Neutrophil (primary cell): ENCODE measurements at regions not wholly inside any gene's neighbourhood (a gene's known extent, or its start where the extent isn't known, plus 50 kb on each side); places are given as distances from the start of the nearest gene placed in this dataset.

Source experiments
- H3K27ac ChIP-seq: fragments of 200-600 bp; sonication (generic); 2 replicates; pipeline ENCODE4 v1.5.1; 2016; ENCODE audit warnings: mild to moderate bottlenecking, moderate library complexity
- H3K27me3 ChIP-seq: fragments of 200-600 bp; sonication (generic); 2 replicates; pipeline ENCODE4 v1.6.0; 2016; ENCODE audit warnings: mild to moderate bottlenecking
- H3K36me3 ChIP-seq: fragments of 200-600 bp; sonication (generic); 2 replicates; pipeline ENCODE4 v1.5.1; 2017
- H3K4me1 ChIP-seq, 2 experiments: fragments of 200-600 bp in 1 of 2; sonication (generic) in 1 of 2; 1 replicate in 1 of 2; 2 replicates in 1 of 2; pipeline versions ENCODE4 v1.5.1 to v1.6.1; 2013 to 2016; ENCODE audit warnings: low read depth in 1 of 2, low read length in 1 of 2, mild to moderate bottlenecking in 1 of 2, moderate library complexity in 1 of 2; ENCODE audit not compliant: control insufficient read depth in 1 of 2, insufficient read depth in 1 of 2
- H3K4me3 ChIP-seq, 2 experiments: fragments of 200-600 bp in 1 of 2; sonication (generic) in 1 of 2; 1 replicate in 1 of 2; 2 replicates in 1 of 2; pipeline ENCODE4 v1.5.1; 2013 to 2016; ENCODE audit warnings: low read depth in 1 of 2, low read length in 1 of 2, mild to moderate bottlenecking in 1 of 2, moderate library complexity in 1 of 2
- H3K9me3 ChIP-seq: fragments of 200-600 bp; sonication (generic); 2 replicates; pipeline ENCODE4 v1.5.1; 2016
- CTCF ChIP-seq: fragments of 200-600 bp; sonication (generic); IDR thresholded peaks from 2 replicates; pipeline ENCODE4 v1.5.1; 2016; ENCODE audit warnings: antibody characterized with exemption

- Histone ChIP-seq H3K9me3 (no peaks in the 10 kb centered on the region), H3K27me3 (no peaks in the 10 kb centered on the region), H3K4me3 (no peak overlapping the region), H3K4me1 (no peaks in the 10 kb centered on the region), H3K36me3 (no peaks in the 10 kb centered on the region), H3K27ac (no peak overlapping the region)
- no peak for TF ChIP-seq CTCF
These were observed 127.3 kb upstream of the SRD5A2 start for GRCh38 chr2:31707992-31708391.

GRCh38 chr2:31704561-31705212, 123.9 kb upstream of the SRD5A2 start:
- no peaks in the 10 kb centered on the region for H3K27me3 ChIP-seq
- no peak overlapping the region for H3K27ac ChIP-seq
- TF ChIP-seq CTCF: no peak
- H3K4me1 ChIP-seq: no peaks in the 10 kb centered on the region
- no peaks in the 10 kb centered on the region for H3K9me3 ChIP-seq
- no peak overlapping the region for H3K4me3 ChIP-seq
- H3K36me3 ChIP-seq: no peaks in the 10 kb centered on the region

- Histone ChIP-seq H3K4me3 (no peak overlapping the region), H3K9me3 (no peaks in the 10 kb centered on the region), H3K36me3 (no peaks in the 10 kb centered on the region), H3K27me3 (no peaks in the 10 kb centered on the region), H3K27ac (no peak overlapping the region), H3K4me1 (no peaks in the 10 kb centered on the region)
- TF ChIP-seq CTCF: no peak
These were observed 122.5 kb upstream of the SRD5A2 start for GRCh38 chr2:31703253-31703652.

GRCh38 chr2:31698722-31699121, 118.0 kb upstream of the SRD5A2 start:
- no peaks in the 10 kb centered on the region for H3K4me1 ChIP-seq
- no peaks in the 10 kb centered on the region for H3K36me3 ChIP-seq
- H3K9me3 ChIP-seq: peaks cover 10% of the 10 kb centered on the region
- H3K4me3 ChIP-seq: no peak overlapping the region
- TF ChIP-seq CTCF: no peak
- H3K27ac ChIP-seq: no peak overlapping the region
- H3K27me3 ChIP-seq: no peaks in the 10 kb centered on the region

- Histone ChIP-seq H3K27ac (no peak overlapping the region), H3K4me1 (no peaks in the 10 kb centered on the region), H3K4me3 (no peak overlapping the region), H3K27me3 (no peaks in the 10 kb centered on the region), H3K9me3 (peaks cover 28% of the 10 kb centered on the region), H3K36me3 (no peaks in the 10 kb centered on the region)
- no peak for TF ChIP-seq CTCF
These were observed 115.3 kb upstream of the SRD5A2 start for GRCh38 chr2:31696068-31696467.
